HepG2 (cell line): ENCODE measurements at regions not wholly inside any gene's neighbourhood (a gene's known extent, or its start where the extent isn't known, plus 50 kb on each side); places are given as distances from the start of the nearest gene placed in this dataset.

Source experiments
- ADNP ChIP-seq: sonication (generic); formaldehyde crosslinking; IDR thresholded peaks from 2 replicates; pipeline ENCODE4 v1.4.0; 2020; ENCODE audit warnings: missing genetic modification reagents
- CEBPB ChIP-seq: IDR thresholded peaks from 2 replicates; pipeline ENCODE4 v1.6.1; 2011; ENCODE audit warnings: low read depth, low read length, improper control_type of control experiment, borderline replicate concordance
- CTCF ChIP-seq: sonication (generic); formaldehyde crosslinking; IDR thresholded peaks from 2 replicates; pipeline ENCODE4 v1.5.0; 2020; ENCODE audit warnings: mild to moderate bottlenecking, missing genetic modification reagents, moderate library complexity
- HDAC2 ChIP-seq: sonication (generic); formaldehyde crosslinking; IDR thresholded peaks from 2 replicates; pipeline ENCODE4 v1.4.0; 2020; ENCODE audit warnings: missing genetic modification reagents
- REPIN1 ChIP-seq: sonication (generic); formaldehyde crosslinking; IDR thresholded peaks from 2 replicates; pipeline ENCODE4 v1.8.0; 2022; ENCODE audit warnings: missing genetic modification reagents, low read depth, mild to moderate bottlenecking, borderline replicate concordance
- SIX1 ChIP-seq: sonication (generic); formaldehyde crosslinking; IDR thresholded peaks from 2 replicates; pipeline ENCODE4 v1.4.0; 2020; ENCODE audit warnings: missing genetic modification reagents, borderline replicate concordance
- SMC3 ChIP-seq: IDR thresholded peaks from 2 replicates; pipeline ENCODE4 v1.6.1; 2011; ENCODE audit warnings: low read length, improper control_type of control experiment
- SP2 ChIP-seq: sonication (generic); formaldehyde crosslinking; IDR thresholded peaks from 2 replicates; pipeline ENCODE4 v1.5.1; 2020; ENCODE audit warnings: mild to moderate bottlenecking, missing genetic modification reagents
- TCF7L2 ChIP-seq: IDR thresholded peaks from 2 replicates; pipeline ENCODE4 v1.6.1; 2011; ENCODE audit warnings: mild to moderate bottlenecking, low read depth, low read length, moderate library complexity
- TMF1 ChIP-seq: sonication (generic); formaldehyde crosslinking; IDR thresholded peaks from 2 replicates; pipeline ENCODE4 v1.8.1; 2022; ENCODE audit warnings: low read depth, missing genetic modification reagents
- ZNF337 ChIP-seq: sonication (generic); formaldehyde crosslinking; IDR thresholded peaks from 2 replicates; pipeline ENCODE4 v1.5.1; 2020; ENCODE audit warnings: missing genetic modification reagents, low read depth, mild to moderate bottlenecking, borderline replicate concordance
- ZNF768 ChIP-seq: sonication (generic); formaldehyde crosslinking; IDR thresholded peaks from 2 replicates; pipeline ENCODE4 v1.4.0; 2020; ENCODE audit warnings: missing genetic modification reagents
- TF ChIP-seq, protein P1 (sequence below): sonication (generic); formaldehyde crosslinking; IDR thresholded peaks from 2 replicates; pipeline ENCODE4 v1.8.1; 2023; ENCODE audit warnings: mild to moderate bottlenecking, inconsistent platforms, moderate library complexity, missing genetic modification reagents, borderline replicate concordance
- TF ChIP-seq, protein P2 (sequence below): conservative IDR thresholded peaks from 2 replicates; pipeline ENCODE4 v1.6.1; 2018; ENCODE audit warnings: missing genetic modification reagents

- TF ChIP-seq CTCF (CRISPR knock-in tag): no peak
- no peak for TF ChIP-seq TCF7L2
- no peak for TF ChIP-seq ADNP (CRISPR knock-in tag)
- no peak for TF ChIP-seq SMC3
- TF ChIP-seq HDAC2 (CRISPR knock-in tag): no peak
- TF ChIP-seq ZNF768: no peak
- TF ChIP-seq TMF1 (CRISPR knock-in tag): no peak
- no peak for TF ChIP-seq SP2 (CRISPR knock-in tag)
- TF ChIP-seq CEBPB: no peak
- TF ChIP-seq, protein P1, sequence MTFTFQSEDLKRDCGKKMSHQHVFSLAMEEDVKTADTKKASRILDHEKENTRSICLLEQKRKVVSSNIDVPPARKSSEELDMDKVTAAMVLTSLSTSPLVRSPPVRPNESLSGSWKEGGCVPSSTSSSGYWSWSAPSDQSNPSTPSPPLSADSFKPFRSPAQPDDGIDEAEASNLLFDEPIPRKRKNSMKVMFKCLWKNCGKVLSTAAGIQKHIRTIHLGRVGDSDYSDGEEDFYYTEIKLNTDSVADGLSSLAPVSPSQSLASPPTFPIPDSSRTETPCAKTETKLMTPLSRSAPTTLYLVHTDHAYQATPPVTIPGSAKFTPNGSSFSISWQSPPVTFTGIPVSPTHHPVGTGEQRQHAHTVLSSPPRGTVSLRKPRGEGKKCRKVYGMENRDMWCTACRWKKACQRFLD: no peak
- TF ChIP-seq, protein P2, sequence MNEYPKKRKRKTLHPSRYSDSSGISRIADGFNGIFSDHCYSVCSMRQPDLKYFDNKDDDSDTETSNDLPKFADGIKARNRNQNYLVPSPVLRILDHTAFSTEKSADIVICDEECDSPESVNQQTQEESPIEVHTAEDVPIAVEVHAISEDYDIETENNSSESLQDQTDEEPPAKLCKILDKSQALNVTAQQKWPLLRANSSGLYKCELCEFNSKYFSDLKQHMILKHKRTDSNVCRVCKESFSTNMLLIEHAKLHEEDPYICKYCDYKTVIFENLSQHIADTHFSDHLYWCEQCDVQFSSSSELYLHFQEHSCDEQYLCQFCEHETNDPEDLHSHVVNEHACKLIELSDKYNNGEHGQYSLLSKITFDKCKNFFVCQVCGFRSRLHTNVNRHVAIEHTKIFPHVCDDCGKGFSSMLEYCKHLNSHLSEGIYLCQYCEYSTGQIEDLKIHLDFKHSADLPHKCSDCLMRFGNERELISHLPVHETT (CRISPR knock-in tag): no peak
- no peak for TF ChIP-seq SIX1
- no peak for TF ChIP-seq REPIN1 (CRISPR knock-in tag)
- no peak for TF ChIP-seq ZNF337 (CRISPR knock-in tag)
These were observed 111.4 kb upstream of the SOX1 start for GRCh38 chr13:111955412-111956065.
